Hepatic stellate cell (primary cell): ENCODE measurements at regions not wholly inside any gene's neighbourhood (a gene's known extent, or its start where the extent isn't known, plus 50 kb on each side); places are given as distances from the start of the nearest gene placed in this dataset.

ENCODE experiments used
- DNase-seq: peaks from one replicate; pipeline ENCODE4 v3.0.0; 2011; ENCODE audit warnings: low spot score

- no peak for DNase-seq
Measured at GRCh38 chr1:42096554-42096953, 56.7 kb upstream of the GUCA2B start.

- no peak for DNase-seq
Measured at GRCh38 chr1:42089246-42089645, 64.0 kb upstream of the GUCA2B start.

- no peak for DNase-seq
Measured at GRCh38 chr1:42086146-42086545, 67.1 kb upstream of the GUCA2B start.

GRCh38 chr1:42085596-42085995 is 67.6 kb upstream of the GUCA2B start:
- DNase-seq: no peak

GRCh38 chr1:42081475-42081874 is 71.7 kb upstream of the GUCA2B start:
- no peak for DNase-seq

GRCh38 chr1:42075179-42075578 is 78.0 kb upstream of the GUCA2B start:
- no peak for DNase-seq

GRCh38 chr1:42070996-42071395 is 82.2 kb upstream of the GUCA2B start:
- no peak for DNase-seq

GRCh38 chr1:42057800-42058199 is 95.4 kb upstream of the GUCA2B start:
- DNase-seq: no peak

GRCh38 chr1:42056460-42056859 is 96.8 kb upstream of the GUCA2B start:
- DNase-seq: no peak

GRCh38 chr1:42055061-42055460 is 98.1 kb upstream of the GUCA2B start:
- no peak for DNase-seq

GRCh38 chr1:42052072-42052699 is 101.0 kb upstream of the GUCA2B start:
- DNase-seq: no peak

GRCh38 chr1:42047508-42047880 is 105.7 kb upstream of the GUCA2B start:
- no peak for DNase-seq

GRCh38 chr1:42046761-42047507 is 106.3 kb upstream of the GUCA2B start:
- no peak for DNase-seq

- DNase-seq: no peak
Measured at GRCh38 chr1:42044346-42044745, 108.9 kb upstream of the GUCA2B start.

- no peak for DNase-seq
Measured at GRCh38 chr1:42043811-42044210, 109.4 kb upstream of the GUCA2B start.

GRCh38 chr1:42043182-42043581 is 110.0 kb upstream of the GUCA2B start:
- no peak for DNase-seq

GRCh38 chr1:42041031-42041430 is 112.2 kb upstream of the GUCA2B start:
- no peak for DNase-seq

GRCh38 chr1:42040159-42040558 is 113.1 kb upstream of the GUCA2B start:
- DNase-seq: no peak

GRCh38 chr1:42038261-42038660 is 114.9 kb upstream of the GUCA2B start:
- DNase-seq: no peak

GRCh38 chr1:42037586-42037985 is 115.6 kb upstream of the GUCA2B start:
- DNase-seq: no peak

GRCh38 chr1:42037161-42037560 is 116.0 kb upstream of the GUCA2B start:
- DNase-seq: no peak

GRCh38 chr1:42035830-42036604 is 117.2 kb upstream of the GUCA2B start:
- DNase-seq: peak; percentile 94

GRCh38 chr1:42035205-42035829 is 116.6 kb upstream of the HIVEP3 start:
- peak; percentile 69 for DNase-seq
